HG03175 (cell line): ENCODE measurements at regions not wholly inside any gene's neighbourhood (a gene's known extent, or its start where the extent isn't known, plus 50 kb on each side); places are given as distances from the start of the nearest gene placed in this dataset.

Experiments used
- ATAC-seq: cut with Tn5 transposase; IDR thresholded peaks from one replicate; pipeline ENCODE4 v1.9.1; 2021; ENCODE audit warnings: mild to moderate bottlenecking, moderate library complexity; ENCODE audit not compliant: unreplicated experiment

DNA sequence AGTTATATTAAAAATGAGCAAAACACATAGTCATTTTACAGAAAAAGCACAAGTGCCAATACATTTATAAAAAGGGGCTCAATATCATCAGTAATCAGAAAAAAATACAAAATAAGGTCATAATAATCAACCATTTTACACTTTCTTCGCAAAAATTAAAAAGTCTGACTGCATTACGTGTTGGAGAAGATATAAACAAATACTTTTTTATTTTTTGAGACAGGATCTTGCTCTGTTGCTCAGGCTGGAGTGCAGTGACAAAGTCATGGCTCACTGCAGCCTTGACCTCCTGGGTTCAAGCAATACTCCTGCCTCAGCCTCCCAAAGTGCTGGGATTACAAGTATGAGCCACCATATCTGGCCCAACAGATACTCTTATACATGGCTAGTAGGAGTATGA, 181.5 kb upstream of the DIO3 start:
- no peak for ATAC-seq

DNA sequence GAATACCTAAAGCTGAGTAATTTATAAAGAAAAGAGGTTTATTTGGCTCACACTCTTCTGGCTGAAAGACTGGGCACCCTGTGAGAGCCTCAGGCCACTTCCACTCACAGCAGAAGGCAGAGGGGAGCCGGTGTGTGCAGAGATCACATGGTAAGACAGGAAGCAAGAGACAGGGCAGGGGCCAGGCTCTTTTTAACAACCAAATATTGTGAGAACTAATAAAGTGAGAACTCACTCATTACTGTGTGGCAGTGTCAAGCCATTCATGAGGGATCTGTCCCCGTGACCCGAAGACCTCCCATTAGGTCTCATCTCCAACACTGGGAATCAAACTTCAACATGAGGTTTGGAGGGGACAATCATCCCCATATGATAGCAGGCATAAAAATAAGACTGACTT, 180.8 kb upstream of the DIO3 start:
- no peak for ATAC-seq

DNA sequence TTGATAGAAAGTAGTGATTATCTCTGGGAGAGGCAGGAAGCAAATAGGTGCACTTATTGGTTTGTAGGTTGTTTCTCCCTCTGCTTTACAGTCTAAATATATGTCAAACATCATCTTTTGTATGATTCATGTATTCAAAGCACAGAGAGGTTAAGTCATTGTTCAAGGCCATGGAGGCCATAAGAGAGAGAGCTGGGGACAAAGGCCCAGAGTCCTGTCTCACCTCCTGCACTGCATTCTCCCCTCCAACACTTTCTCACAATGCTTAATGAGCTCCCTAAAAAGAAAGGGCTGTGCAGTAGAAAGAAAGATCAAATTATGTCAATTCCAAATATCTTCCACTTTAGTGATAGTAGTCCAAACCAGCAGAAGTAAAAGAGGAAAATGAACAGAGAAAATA, 180.4 kb upstream of the DIO3 start:
- no peak for ATAC-seq

DNA sequence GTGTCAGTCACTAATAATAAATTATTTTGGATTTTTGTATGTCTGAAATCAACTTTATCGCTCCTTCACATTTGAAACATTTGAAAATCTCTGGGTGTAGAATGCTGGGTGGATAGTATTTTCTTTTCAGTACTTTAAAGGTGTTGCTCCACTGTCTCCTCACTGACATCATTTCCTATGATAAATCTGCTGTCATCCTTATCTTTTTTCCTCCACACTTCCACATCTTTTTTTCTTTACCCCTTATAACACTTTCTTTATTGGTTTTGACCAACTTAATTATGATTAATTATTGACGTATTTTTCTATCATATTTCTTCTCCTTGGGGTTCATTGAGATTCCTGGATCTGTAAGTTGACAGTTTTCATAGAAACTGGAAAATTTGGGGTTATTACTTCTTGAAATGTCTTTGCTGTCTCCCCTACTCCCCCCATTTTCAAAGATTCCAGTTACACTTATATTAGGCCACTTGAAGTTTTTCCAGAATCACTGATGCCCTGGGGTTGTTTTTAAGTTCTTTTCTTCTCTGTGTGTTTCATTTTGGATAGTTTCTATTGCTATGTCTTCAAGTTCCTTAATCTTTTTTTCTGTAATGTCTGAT, 177.5 kb upstream of the DIO3 start:
- no peak for ATAC-seq

DNA sequence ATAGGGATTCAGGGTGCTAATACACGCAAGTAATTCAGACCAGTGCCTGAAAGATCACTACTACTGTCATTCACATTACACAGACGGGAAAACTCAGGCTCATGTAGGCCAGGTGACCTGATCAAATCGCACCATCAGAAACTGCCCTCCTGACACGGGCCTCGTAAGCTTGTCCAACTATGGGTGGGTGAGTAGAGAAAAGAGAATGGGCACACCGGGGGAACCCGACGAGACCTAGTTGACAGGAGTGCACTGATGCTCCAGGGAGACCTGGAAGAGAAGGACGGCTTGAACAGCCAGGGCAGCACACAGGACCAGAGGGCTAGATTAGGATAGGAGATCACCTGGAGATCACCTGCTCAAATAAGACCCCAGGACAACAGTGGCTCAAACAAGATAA, 166.9 kb upstream of the DIO3 start:
- no peak for ATAC-seq

DNA sequence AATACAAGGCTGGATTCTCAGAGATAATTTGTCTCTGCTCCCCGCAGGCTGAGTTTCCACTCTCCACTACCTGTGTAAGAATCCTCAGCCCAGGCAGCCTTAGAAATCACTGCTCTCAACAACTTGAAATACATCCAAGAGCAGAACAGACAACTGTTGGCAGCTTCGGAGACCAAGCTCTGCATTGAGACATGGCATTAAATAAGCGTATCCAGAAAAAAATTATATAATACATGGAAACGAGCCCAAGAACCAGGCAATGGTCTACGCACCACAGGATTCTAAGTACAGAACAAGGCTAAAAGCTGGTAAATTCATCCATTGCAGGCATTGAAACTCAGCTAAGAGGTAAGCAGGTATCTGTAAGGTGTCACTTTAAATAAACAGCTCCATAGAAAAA, 165.5 kb upstream of the DIO3 start:
- ATAC-seq = no peak

DNA sequence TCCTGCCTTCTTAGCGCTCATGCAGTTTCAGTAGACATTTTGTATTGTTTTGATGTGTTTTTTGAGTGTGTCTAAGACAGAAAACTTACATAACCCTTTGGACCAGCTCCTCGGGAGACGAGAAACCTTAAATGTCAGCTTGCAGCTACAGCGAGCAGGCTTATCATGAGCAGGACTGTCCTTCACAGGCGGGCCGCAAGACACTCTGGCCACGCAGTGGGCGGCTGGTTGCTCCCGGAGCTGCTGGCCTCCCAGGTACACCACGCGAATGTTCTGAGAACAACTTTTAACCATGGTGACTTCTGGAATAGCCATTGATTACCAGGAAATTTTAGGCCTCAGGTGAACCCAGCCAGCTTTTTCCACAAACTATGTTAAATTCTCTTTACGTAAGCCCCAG, 164.1 kb upstream of the DIO3 start:
- no peak for ATAC-seq

DNA sequence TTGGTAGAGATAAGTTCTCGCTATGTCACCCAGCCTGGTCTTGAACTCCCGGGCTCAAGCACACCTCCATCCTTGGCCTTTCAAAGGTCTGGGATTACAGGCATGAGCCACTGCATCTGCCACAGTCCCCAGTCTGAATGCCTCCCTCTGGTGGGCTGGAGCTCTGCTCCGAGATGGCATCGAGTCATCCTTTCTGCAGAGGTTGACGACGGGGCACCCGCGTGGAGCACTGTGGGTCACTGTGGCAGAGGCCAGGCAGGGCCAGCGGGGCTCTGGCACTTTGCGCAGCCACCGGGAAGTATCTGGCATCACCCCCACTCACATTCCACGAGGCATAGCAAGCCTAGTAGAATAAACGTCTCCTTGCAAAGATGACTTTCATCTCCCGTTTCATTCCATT, 163.3 kb upstream of the DIO3 start:
- ATAC-seq = no peak

DNA sequence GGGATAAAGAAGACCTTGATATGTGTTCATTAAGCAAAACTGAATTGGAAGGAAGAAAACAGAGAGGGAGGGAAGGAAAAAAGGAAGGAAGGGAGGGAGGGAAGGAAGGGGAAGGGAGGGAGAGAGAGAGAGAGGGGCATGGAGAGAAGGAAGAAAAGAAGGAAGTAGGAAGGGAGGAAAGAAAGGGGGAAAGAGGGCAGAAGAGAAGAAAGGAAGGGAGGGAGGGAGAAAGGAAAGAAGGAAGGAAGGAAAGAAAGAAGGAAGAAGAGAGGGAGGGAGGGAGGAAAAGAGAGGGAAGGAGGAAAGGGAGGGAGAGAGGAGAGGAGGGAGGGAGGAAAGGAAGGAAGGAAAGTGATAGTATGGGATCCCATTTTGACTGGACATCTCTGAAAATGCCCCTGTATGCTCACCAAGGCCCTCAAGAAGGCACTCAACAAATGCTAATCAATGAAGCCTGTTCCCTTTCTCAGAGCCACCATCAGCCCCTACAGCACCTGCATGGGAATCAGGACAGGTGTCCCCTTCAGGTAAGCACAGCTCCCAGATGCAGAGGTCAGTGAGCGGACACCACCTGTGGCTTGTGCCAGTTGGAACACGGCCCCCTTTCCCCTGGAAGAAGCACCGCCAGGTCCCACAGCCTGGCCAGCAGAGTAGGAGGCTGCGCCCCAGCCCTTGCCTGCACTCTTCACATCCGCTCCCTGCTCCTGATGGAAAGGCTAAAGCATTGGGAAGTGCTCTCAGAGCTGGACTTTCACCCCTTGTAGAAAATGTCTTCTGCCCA, 161.4 kb upstream of the DIO3 start:
- ATAC-seq = no peak

DNA sequence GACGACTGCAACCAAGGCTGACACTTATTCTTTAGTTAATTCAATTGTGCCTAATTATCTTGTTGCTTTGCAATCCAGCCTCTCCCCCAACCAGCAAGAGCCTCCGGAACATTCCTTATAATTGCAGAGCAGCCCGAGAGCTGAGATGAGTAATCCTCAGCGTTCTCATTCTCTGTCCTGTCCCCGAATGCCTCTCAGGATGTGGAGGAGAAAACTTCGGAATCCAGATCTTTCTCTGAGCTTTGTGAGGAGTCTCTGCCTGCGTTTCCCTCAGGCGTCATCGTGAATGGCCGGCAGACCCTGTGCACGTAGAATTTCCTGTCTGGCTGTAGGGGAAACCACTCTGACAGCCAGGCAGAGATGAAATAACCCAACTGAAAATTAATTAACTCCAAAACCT, 160.5 kb upstream of the DIO3 start:
- no peak for ATAC-seq

DNA sequence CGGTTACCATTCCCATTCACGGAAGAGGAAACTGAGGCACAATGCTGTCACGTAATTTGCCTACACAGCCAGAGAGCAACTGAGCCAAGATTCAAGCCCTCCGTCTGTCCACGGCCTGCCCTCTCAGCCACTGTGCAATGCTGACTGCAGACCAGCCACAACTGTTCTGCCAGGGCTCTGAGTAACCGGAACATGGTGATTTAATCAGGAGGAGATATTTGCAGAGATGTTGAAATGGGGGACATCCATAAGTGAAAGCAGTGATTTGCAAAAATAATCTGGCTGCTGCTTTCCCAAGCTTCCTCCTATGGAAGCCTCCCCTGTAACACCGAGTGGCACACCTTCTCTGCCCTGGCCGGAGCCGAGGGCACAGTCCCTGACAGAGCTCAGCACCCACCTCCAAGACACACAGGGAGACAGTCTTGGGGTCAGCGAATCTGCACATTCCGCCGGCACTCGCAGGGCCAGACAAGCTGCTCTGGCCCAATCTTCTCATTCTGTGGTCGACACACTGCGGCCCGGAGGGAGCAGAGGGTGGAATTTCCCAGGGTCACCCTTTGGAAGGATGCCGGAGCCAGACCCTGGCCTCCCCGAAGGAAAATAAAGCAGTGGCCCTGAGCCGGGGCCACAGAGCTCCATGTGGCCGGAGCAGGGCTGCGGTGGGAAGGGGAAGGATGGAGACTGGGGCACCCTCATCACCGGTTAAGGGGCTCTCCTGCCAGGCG, 158.2 kb upstream of the DIO3 start:
- no peak for ATAC-seq

DNA sequence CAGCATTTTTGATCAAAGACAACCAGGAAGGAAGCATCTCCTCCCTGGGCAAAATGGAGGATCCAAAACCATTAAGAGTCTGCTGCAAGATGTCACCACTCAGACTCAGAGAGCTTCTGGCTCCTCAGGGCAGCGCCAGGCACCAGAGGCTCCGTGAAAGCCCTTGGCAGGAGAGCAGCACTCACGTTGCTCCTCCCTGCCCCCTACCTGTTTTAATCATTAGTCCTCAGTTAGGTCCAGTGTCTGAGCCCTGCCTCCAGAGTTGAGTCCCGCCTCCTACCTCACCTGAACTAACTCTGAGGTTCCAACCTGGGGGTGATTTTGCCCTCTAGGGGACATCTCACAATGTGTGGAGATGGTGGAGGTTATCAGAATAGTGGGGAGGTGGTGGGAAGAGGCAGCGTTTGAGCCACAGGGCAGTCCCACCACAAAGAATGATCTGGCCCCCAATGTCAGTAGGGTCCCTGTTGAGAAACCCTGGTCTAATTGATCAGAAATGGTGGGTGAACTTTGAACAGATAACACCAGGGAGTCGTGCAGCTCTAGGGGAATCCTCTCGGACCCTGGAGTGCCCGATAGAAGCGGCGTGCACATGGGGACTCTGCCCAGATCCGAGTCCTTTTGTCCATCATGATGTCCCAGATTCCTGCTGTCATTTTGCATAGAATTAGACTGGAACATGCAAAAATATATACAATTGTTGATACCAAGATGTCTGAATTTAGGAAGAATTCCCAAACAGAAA, 156.7 kb upstream of the DIO3 start:
- ATAC-seq = no peak

DNA sequence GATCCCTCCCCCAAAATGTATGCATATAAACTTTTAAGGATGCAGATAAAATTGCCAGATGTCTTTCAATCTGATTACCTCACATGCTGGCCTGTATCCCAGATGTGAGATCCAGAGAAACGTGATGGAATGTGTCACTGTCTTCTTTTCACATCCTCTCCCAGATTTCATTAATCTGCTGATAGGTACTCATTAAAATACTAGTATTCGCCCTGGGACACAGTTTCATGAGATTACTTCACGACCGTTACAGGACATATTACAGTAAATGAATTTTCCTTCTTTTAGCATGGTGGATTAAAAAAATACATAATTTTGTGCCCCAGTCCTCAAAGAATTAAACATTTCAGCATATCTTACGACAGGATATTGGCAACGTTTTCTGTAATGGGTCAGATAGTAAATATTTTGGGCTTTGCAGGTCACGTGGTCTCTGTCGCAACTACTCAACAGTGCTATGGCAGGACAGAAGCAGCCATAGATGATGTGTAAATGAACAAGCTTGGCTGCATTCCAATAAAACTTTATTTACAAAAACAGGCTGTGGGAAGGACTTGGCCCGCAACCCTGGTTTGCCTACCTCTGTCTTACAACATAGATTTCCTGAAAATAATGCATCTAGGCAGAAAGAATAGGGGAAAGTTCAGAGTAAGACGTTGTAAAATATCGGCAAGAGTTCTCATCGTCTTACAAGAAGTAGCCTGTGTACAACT, 156.0 kb upstream of the DIO3 start:
- ATAC-seq = no peak

DNA sequence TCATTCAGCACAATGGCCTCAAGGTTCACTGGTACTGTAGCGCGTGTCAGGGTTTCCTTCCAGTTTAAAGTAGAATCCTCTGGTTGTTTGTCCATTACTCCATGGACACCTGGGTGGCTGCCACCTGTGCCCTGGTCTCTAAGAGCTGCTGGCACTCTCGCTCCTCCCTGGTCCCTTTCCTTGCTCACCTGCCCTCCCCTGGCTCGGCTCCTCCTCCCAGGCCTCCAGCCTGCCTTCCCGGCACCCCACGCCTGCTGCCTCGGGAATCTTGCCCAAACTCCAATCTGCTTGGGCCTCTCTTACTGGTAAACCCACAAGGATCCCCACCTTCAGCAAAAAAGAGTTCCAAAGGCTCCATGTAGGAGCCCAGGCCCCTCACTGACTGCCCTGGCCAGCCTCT, 154.4 kb upstream of the DIO3 start:
- no peak for ATAC-seq

DNA sequence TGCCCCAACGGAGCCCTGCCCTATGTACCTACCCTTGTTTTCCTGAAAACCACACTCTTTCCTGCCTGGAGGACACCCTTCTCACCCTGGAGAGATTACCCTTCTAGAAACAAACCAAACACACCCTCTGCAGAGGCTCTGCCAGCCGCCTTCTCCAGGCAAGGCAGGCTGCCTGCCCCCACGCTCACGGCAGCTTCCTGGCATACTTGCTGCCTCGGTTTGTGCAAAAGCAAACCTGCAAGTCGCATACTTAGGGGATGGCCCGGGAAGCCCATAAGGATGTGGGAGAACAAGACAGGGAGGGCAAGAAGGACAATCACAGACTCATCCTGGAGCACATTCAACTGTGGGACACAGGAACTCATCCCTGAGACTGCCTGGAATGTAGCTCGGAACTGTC, 154.0 kb upstream of the DIO3 start:
- no peak for ATAC-seq

DNA sequence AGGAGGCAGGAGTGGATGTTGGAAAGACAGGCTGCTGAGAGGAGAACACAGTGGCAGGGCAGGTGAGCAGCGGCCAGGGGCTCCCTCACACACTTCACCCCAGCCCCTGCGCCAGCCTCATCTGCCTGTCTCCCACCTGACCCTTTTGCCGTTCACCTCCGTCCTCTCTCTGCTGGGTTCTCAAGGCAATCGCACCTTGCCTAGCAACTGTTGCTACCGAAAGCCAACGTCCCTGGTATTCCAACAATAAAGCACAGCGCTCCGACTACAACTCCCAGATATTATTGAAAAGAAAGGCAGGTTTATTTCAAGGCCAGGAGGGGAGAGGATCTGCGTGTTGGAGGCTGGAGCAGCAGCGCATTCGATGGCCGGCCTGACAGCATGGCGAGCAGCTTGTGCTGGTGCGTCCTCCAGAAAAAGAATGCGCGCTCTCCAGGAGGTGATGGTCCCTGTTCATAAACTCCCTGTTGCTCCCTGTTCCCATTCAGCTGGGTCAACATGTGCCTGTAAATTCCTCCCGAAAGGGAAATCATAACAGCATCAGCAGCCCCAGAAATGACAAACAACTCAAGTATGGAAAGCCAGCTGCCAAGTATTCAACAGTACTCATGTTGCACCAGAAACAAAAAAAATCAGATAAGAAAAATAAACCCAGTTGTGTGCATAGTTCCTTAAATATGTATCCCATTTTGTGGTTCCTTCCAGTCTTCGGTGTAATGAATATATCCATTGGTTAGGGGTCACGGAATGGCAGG, 153.0 kb upstream of the DIO3 start:
- no peak for ATAC-seq

DNA sequence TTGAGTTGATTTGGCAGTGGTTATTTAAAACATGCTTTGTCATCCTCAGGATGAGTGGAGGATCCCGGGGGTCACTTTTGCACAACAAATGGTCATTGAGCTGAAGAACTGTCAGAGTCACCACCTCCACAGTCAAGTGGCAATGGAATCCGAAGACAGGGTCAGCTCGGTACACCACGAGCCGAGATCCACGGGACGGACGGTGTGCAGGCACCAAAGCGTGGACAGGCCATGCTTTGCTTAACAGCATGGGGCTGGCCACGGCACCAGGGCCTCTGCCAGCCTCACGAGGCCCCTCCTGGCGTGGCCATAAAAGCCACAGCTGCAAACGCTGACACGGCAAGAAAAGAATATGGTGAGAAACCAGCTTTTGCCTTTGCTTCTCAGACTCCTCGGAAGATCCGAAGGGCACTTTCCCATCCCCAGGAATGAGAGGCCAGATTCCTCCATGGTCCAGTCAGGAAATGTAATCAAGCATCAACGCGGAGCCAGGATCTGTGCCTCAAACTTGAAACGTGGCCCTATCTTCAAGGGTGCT, 152.2 kb upstream of the DIO3 start:
- no peak for ATAC-seq

DNA sequence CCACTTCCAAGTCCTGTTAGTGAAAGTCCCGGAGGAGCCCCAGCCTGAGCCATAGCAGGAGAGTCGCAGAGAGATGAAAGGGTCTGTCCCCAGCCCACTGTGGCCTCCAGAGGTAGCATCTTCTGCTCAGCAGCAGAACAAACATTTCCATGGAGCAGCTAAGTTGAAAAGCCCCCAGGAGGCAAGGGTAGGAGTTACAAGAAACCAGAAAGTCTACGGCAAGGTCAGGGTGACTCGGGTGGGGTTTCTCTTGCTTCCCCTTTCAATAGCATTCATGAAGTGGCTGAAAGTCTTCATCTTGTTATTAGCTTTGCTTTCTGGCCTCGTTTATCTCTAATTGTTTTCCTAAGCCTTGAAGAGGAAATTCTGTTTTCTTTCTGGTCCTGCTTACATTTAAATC, 151.2 kb upstream of the DIO3 start:
- ATAC-seq = no peak

DNA sequence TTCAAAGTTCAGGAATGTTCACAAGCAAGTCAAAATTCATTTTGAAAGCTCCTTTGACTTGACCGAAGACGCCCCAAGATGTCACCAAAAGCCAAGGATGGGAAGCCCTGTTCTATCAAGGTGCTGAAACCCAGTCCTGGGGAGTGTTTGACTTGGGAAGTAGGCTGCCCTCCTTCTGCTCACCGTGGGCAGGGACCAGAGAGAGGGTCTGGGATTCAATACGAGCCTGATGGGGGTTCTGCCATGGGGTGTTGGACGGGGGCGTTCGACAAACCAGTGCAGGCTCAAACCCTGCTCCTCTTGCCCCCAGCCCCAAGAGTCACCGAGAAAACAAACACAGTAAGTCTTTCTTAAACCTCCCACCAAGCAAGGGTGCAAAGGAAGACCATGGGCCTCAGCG, 150.1 kb upstream of the DIO3 start:
- ATAC-seq = no peak

DNA sequence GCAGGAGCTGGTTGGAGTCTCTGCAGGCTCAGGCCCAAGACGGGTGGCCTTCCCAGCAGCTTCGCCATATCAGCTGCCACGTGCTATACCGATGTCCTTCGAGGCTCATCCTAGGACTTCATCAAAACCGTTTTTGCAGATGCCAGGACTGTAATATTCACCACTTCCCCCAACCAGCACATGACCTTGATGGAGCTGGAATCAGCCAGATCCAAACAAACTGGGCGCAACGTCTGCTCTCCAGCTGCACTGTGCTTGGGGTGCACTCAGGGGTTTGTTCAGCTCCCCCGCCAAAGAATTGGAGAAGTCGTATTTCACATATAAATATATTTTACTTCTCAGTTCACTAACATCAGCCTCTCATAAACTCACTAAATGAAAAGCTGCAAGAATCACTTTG, 149.5 kb upstream of the DIO3 start:
- ATAC-seq = no peak
